ENCODE measurements at regions not wholly inside any gene's neighbourhood (a gene's known extent, or its start where the extent isn't known, plus 50 kb on each side); places are given as distances from the start of the nearest gene placed in this dataset.

DNA sequence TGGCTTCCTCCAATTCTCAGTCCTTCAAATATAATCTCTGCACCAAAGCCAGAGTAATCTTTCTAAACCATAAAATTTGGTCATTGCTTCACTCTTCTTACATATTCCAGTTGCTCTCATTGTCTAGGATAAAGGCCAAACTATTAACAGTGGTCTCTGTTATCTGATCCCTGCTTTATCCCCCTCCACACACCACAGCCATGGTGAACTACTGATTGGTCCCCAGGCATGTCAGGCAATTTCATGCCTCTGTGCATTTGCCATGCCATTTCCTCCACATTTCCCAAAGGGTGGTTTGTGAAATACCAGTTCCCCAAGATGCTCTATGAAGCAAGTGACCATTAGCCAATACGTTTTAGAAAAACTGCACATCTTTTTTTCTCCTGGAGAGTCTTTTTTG is 97.0 kb downstream of the FAM181B start:
- no peak overlapping the region for H3K4me2 ChIP-seq (ENCODE audit: low read length)
- H3K9me2 ChIP-seq (replicated peaks; ENCODE audit: control insufficient read depth, low read length), result no peaks in the 10 kb centered on the region
- H4K20me1 ChIP-seq (ENCODE audit: control insufficient read depth, insufficient read depth, low read depth, low read length), result no peaks in the 10 kb centered on the region
- H3K27ac ChIP-seq (ENCODE audit: low read depth, low read length), result no peak overlapping the region
- no peaks in the 10 kb centered on the region for H3K9me3 ChIP-seq (ENCODE audit: control insufficient read depth, insufficient read depth, low read length)
- no peak for TF ChIP-seq EZH2phosphoT487 (IDR thresholded peaks at IDR 0.05; ENCODE audit: borderline replicate concordance, low read length)
- TF ChIP-seq, protein P1, sequence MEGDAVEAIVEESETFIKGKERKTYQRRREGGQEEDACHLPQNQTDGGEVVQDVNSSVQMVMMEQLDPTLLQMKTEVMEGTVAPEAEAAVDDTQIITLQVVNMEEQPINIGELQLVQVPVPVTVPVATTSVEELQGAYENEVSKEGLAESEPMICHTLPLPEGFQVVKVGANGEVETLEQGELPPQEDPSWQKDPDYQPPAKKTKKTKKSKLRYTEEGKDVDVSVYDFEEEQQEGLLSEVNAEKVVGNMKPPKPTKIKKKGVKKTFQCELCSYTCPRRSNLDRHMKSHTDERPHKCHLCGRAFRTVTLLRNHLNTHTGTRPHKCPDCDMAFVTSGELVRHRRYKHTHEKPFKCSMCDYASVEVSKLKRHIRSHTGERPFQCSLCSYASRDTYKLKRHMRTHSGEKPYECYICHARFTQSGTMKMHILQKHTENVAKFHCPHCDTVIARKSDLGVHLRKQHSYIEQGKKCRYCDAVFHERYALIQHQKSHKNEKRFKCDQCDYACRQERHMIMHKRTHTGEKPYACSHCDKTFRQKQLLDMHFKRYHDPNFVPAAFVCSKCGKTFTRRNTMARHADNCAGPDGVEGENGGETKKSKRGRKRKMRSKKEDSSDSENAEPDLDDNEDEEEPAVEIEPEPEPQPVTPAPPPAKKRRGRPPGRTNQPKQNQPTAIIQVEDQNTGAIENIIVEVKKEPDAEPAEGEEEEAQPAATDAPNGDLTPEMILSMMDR (IDR thresholded peaks at IDR 0.05; ENCODE audit: low read depth, low read length, poor library complexity, severe bottlenecking), result no peak
- no peaks in the 10 kb centered on the region for H3K4me1 ChIP-seq (ENCODE audit: control insufficient read depth, low read length)
- no peaks in the 10 kb centered on the region for H3F3A ChIP-seq (ENCODE audit: control insufficient read depth, insufficient read depth)
- H3K36me3 ChIP-seq (ENCODE audit: control insufficient read depth, low read length), result no peaks in the 10 kb centered on the region
- H3K27me3 ChIP-seq (ENCODE audit: control insufficient read depth, low read length), result peaks cover 4% of the 10 kb centered on the region; the same call in 1 of the 2 replicates
- H3K79me2 ChIP-seq (ENCODE audit: control insufficient read depth, low read length), result no peaks in the 10 kb centered on the region
- no peak overlapping the region for H3K4me3 ChIP-seq (ENCODE audit: low read length)

DNA sequence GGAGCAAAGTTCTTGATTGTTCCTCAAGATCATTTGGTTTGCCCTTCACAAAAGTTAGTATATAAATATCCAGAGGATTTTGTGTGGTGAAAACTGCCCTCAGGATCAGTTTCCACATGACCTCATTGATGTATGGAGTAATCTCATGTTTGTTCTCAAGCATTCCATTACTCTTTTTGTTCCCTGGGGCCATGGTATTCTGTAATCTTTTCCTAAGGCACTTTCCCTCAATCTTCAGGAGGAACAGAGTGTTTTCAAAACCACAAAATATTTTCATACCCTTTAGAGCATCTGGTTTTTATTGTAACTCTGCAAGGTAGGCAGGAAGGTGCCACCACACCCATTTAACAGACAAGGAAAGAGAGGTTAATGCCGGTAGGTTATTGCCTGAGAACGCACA is 99.6 kb downstream of the FAM181B start:
- H4K20me1 ChIP-seq (ENCODE audit: control insufficient read depth, insufficient read depth, low read depth, low read length), result no peaks in the 10 kb centered on the region
- no peak for TF ChIP-seq EZH2phosphoT487 (IDR thresholded peaks at IDR 0.05; ENCODE audit: borderline replicate concordance, low read length)
- TF ChIP-seq, protein P1 (IDR thresholded peaks at IDR 0.05; ENCODE audit: low read depth, low read length, poor library complexity, severe bottlenecking), result no peak
- no peaks in the 10 kb centered on the region for H3F3A ChIP-seq (ENCODE audit: control insufficient read depth, insufficient read depth)

DNA sequence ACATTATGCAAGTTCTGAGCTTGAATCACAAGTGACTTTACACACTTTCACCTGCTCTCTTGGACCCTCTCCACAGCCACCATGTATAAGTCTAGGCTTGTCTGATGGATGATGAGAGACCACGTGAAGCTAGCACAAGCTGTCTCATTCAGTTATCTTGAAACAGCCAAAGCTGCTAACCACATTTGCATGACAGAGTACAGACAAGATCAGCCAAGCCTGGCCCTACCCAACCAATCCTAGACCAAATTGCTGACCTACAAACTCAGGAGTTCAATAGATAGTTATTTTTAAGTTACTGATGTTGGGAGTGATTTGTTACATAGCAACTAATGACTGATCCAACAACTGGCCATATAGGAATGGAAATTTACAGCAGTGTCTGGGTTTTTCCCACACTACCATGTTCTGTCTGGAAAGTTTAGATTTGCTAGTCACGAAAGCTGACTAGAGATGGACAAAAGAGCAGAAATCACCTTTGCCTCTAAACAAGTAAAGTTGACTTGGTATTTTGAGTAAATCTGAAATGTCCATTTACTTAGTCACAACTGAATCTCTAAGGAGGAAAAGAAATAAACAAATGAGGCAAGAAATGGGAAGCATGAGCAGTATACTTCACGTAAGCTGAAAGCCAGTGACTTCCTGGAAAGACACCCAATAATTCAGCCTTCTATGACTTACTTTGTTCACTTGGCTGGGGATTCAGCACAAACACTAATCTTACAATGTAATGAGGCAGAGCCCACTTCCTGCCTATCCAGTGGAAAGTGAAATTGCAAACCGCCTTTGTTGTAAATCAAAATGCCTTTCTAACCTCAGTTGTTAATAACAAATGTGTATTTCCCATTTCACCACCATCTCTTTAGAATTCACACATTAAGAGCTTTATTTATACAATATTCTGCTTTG is 101.7 kb downstream of the FAM181B start:
- no peaks in the 10 kb centered on the region for H3K79me2 ChIP-seq (ENCODE audit: control insufficient read depth, low read length)
- H3K27me3 ChIP-seq (ENCODE audit: control insufficient read depth, low read length), result no peaks in the 10 kb centered on the region
- H3F3A ChIP-seq (ENCODE audit: control insufficient read depth, insufficient read depth), result no peaks in the 10 kb centered on the region
- H3K4me3 ChIP-seq (ENCODE audit: low read length), result no peak overlapping the region
- H3K4me1 ChIP-seq (ENCODE audit: control insufficient read depth, low read length), result no peaks in the 10 kb centered on the region
- no peak for TF ChIP-seq EZH2phosphoT487 (IDR thresholded peaks at IDR 0.05; ENCODE audit: borderline replicate concordance, low read length)
- TF ChIP-seq, protein P1 (IDR thresholded peaks at IDR 0.05; ENCODE audit: low read depth, low read length, poor library complexity, severe bottlenecking), result no peak
- H3K4me2 ChIP-seq (ENCODE audit: low read length), result no peak overlapping the region
- H3K9me2 ChIP-seq (replicated peaks; ENCODE audit: control insufficient read depth, low read length), result no peaks in the 10 kb centered on the region
- H4K20me1 ChIP-seq (ENCODE audit: control insufficient read depth, insufficient read depth, low read depth, low read length), result no peaks in the 10 kb centered on the region
- H3K36me3 ChIP-seq (ENCODE audit: control insufficient read depth, low read length), result no peaks in the 10 kb centered on the region
- H3K27ac ChIP-seq (ENCODE audit: low read depth, low read length), result no peak overlapping the region
- no peaks in the 10 kb centered on the region; the same call in 1 of the 2 replicates for H3K9me3 ChIP-seq (ENCODE audit: control insufficient read depth, insufficient read depth, low read length)

More for the DNA sequence above, 99.6 kb downstream of the FAM181B start:
- no peaks in the 10 kb centered on the region for H3K9me2 ChIP-seq (replicated peaks; ENCODE audit: control insufficient read depth, low read length)
- no peaks in the 10 kb centered on the region for H3K36me3 ChIP-seq (ENCODE audit: control insufficient read depth, low read length)
- no peak overlapping the region for H3K27ac ChIP-seq (ENCODE audit: low read depth, low read length)
- no peaks in the 10 kb centered on the region for H3K4me1 ChIP-seq (ENCODE audit: control insufficient read depth, low read length)
- no peaks in the 10 kb centered on the region for H3K27me3 ChIP-seq (ENCODE audit: control insufficient read depth, low read length)
- no peak overlapping the region for H3K4me2 ChIP-seq (ENCODE audit: low read length)
- H3K4me3 ChIP-seq (ENCODE audit: low read length), result no peak overlapping the region
- no peaks in the 10 kb centered on the region for H3K9me3 ChIP-seq (ENCODE audit: control insufficient read depth, insufficient read depth, low read length)
- H3K79me2 ChIP-seq (ENCODE audit: control insufficient read depth, low read length), result no peaks in the 10 kb centered on the region
